ENCODE measurements at regions not wholly inside any gene's neighbourhood (a gene's known extent, or its start where the extent isn't known, plus 50 kb on each side); places are given as distances from the start of the nearest gene placed in this dataset.

GRCh38 chr2:12083713-12084419 is 337.4 kb downstream of the LPIN1 start:
- no peak for DNase-seq (ENCODE audit: low spot score)

GRCh38 chr2:12087175-12087574 is 340.7 kb downstream of the LPIN1 start:
- no peak for DNase-seq (ENCODE audit: low spot score)

DNA sequence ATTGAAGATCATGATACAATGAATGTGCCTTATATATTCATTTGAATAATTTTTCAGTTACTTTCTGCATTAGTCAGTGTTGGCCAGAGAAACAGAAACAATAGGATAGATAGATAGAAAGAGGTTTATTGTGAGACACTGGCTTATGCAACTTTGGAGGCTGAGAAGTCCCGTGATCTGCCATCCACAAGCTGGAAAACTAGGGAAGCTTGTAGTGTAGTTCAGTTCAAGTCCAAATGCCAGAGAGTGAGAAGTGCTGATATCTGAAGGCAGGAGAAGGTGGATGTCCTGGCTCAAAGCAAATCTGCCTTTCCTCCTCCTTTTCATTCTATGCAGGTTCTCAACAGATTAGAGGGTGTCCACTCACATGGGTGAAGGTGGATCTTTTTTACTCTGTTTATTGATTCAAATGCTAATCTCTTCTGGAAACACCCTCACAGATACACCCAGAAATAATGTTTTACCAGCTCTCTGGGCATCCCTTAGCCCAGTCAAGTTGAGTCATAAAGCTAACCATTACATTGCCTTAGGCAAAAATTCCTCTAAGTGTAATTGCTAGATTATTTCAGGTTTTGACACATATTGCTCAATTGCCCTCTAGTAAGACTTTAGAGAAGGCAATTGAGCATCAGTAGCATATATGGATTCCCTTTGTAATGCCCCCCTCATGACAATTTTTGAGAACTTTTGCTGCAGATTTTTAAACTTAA is 341.4 kb downstream of the LPIN1 start:
- DNase-seq (ENCODE audit: low spot score), result no peak

- DNase-seq (ENCODE audit: low spot score), result no peak
Measured at GRCh38 chr2:12089001-12089400, 342.6 kb downstream of the LPIN1 start.

GRCh38 chr2:12089496-12089895 is 343.1 kb downstream of the LPIN1 start:
- DNase-seq (ENCODE audit: low spot score), result no peak

GRCh38 chr2:12090072-12090471 is 343.6 kb downstream of the LPIN1 start:
- no peak for DNase-seq (ENCODE audit: low spot score)

DNA sequence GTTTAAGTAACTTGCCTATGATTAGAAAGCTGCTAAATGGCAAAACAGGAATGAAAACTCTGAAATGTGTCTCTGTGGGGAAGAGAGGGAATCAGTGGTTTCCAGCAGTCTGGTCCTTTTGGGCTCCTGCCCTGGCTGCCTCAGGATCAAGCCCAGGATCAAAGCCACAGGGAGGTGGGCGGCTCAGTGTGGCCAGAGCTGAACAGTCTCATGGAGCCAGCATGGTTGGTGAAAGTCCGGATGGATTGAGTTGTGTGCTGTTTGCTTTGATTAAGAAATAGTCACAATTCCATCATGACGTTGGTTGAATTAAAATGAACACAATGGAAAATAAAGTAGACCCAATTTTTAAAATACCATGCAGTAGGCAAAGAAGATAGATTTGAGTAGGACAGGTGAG is 344.2 kb downstream of the LPIN1 start:
- no peak for DNase-seq (ENCODE audit: low spot score)

DNA sequence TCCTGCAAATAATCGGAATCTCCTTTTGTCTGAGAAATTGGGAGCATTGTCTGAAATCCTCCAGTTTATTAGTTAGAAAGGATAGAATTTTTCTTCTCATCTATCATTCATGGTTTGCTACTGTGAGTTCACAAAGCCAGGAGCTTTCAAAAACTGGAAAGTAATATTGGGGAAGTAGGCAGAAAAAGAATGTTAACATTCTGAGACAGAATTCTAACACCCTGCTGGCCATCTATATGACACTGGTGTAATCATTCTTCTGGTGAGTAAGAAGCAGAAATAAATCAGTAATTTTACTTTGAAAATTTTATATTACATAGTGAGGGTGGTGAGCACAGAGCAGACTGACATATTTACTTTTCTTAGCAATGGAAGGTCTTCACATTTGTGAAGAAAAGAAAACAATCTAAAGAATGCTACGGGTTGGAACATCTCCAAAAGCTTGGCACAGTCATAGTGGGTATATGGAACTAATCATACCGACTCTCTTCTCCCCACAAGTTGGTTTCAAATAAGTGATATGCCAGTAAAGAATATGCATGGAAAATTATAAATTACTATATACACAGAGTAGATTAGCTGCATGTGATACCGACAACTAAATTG is 344.9 kb downstream of the LPIN1 start:
- no peak for DNase-seq (ENCODE audit: low spot score)

GRCh38 chr2:12094134-12094533 is 347.7 kb downstream of the LPIN1 start:
- no peak for DNase-seq (ENCODE audit: low spot score)

- no peak for DNase-seq (ENCODE audit: low spot score)
Measured at GRCh38 chr2:12096051-12096787, 349.8 kb downstream of the LPIN1 start.

GRCh38 chr2:12096788-12097449 is 350.5 kb downstream of the LPIN1 start:
- DNase-seq (ENCODE audit: low spot score), result no peak

GRCh38 chr2:12097859-12098258 is 351.4 kb downstream of the LPIN1 start:
- no peak for DNase-seq (ENCODE audit: low spot score)

DNA sequence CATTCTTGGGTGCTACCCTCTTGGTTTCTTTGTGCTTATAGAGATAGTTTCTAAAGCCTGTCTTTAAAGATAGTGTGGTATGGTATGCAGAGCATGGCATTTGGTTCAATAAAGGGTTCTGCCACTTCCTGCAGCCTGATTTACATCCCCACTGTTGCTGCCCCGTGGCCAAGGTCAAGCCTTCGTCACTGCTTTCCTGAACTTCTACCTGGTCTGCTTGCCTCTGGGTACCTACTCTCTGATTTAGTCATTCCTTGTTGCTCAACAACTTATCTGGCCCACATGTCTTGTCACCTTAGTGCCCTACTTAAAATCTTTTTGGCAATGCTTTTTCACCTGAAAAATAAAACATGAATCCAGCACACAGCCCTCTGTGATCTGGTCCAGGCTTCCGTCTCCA is 352.9 kb downstream of the LPIN1 start:
- DNase-seq (ENCODE audit: low spot score), result no peak

DNA sequence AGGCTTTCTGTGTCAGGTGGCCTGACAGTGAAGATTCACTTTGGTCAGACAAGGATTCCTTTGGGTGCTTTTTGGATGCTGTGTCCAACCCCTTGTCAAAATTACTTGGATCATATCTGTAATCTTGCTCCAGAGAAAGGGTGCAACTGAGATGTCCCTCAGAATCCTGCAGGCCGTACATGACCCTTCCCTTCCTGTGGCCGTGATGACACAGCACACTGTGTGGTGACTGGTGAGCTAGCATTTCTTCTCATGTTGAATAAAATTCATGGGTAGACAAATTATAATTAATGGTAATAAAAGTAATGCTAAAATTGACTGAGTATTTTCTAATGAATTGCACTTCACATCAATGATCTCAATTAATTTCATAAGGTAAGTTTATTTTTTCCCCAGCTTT is 356.2 kb downstream of the LPIN1 start:
- no peak for DNase-seq (ENCODE audit: low spot score)

DNA sequence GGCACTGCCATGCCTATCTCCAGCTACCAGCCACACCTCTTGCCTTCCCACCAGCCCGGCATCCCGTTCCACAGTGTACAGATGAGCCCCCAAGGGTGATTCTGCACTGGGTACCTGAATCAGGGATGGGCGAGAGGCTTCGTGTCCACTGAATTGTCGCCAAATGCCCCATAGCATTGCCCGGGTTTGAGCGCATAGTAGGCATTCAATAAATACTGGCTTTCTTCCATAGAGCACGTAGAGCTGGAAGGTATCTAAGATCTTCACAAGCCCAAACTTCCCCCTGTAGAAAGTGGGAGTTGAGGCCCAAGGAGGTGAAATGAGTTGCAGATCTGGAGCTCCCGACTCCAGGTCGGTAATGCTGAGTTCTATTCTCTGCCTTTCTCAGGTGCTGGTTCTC is 358.7 kb downstream of the LPIN1 start:
- no peak for DNase-seq (ENCODE audit: low spot score)

GRCh38 chr2:12106440-12107080 is 360.1 kb downstream of the LPIN1 start:
- DNase-seq (ENCODE audit: low spot score), result no peak

DNA sequence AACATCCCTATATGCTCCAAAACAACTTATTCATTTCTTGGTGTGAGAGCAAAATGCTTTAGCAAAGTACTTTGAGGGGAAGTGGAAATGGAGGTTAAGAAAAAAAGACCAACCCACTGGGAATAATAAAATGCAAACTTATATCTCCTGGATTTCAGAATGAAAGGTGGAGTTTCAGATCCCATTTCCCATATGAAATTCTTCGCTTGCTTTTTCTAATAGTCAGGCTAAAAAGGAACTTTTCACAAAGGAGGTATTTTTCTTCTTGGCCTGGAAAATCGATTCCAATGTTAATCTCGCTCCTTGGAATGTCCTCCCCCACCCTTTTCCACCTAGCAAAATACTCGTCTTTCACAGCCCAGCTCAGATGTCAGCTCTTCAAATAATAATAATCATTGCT is 360.9 kb downstream of the LPIN1 start:
- DNase-seq (ENCODE audit: low spot score), result no peak

DNA sequence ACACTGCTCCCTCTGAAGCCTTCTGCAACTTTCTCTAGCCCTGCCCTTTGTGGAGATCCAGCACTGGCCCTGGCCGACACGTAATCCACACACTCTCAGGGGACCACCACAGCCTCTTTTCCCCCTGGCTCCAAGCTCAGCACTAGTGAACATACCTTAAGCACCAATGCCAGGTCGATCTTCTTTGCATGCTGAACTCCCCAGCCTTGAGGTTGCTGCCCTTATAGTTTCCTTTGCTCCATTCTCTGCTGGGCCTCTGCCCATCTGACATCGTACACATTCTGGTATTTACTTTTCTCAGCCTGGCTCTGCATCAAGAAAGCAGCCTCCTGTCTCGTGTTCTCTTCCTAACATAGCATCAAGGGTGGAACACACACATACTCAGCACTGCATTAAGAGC is 361.5 kb downstream of the LPIN1 start:
- no peak for DNase-seq (ENCODE audit: low spot score)

DNA sequence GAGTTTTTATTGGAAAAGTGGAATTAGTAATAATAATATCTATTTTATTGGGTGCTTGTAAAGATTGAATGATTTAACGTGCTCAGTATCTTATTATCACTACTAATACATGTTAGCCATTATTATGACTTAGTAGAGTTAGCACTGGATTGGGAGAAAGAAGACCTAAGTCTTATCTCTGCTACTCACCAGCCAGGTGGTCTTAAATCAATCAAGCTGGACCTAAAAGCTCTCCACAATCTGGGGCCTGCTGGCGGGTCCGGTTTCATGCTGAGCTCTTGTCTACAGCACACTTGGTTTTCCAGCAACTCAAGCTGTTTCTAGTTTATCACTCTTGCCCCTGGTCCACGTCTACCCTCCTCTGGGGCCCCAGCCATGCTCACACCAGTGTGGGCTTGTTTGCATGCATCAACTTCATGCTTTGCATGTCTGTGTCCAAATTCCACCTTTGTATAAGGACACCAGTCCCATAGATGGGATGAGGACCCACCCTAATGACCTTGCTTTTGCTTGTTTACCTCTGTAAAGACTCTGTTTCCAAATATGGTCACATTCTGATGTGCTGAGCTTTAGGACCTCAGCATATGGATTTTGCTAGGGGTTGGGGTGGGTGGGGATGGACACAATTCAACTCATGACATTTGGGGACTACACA is 363.1 kb downstream of the LPIN1 start:
- no peak for DNase-seq (ENCODE audit: low spot score)

DNA sequence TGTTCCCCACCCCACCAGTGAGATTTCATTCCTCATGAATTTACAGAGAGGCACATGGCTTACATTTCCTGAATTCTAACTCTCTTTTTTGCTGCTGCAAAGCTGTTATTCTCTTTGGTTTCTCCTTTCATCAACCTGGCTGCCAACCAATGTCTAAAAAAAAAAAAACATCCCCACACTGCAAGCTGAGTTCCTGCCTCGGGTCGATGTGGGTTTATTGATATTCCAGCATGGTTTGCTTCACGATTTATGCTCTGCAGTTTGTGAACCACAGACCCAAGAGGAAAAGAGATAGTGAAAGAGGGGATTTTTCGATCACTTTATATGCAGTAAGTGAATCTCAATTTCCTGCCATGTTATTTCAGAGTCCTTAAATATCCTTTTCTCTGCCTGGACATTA is 363.6 kb downstream of the LPIN1 start:
- peak; percentile 7 for DNase-seq (ENCODE audit: low spot score)

GRCh38 chr2:12110481-12110880 is 364.0 kb downstream of the LPIN1 start:
- no peak for DNase-seq (ENCODE audit: low spot score)

Data from globus pallidus (tissue), 1 donor.